HG03064 (cell line): ENCODE measurements at regions not wholly inside any gene's neighbourhood (a gene's known extent, or its start where the extent isn't known, plus 50 kb on each side); places are given as distances from the start of the nearest gene placed in this dataset.

Source experiments
- ATAC-seq: cut with Tn5 transposase; IDR thresholded peaks from one replicate; pipeline ENCODE4 v1.9.1; 2021; ENCODE audit warnings: low read depth; ENCODE audit not compliant: unreplicated experiment

DNA sequence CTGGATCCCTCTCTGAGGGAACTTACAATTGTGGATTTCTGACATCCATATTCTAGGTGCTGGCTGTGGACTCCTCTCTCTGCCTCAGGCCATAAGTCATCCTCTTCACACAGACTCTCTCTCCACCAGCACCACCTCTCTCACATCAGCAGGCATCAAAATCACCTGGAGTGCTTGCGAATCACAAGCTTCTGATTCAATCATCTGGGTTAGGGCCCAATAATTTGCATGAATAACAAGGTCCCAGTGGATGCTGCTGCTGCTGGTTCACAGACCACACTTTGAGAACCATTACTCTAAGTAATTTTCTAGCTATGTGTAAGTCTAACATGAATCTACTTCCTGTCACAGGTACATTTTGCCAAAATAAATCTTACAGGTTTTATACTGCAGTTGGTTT is 214.9 kb downstream of the DSEL start:
- ATAC-seq, result no peak

DNA sequence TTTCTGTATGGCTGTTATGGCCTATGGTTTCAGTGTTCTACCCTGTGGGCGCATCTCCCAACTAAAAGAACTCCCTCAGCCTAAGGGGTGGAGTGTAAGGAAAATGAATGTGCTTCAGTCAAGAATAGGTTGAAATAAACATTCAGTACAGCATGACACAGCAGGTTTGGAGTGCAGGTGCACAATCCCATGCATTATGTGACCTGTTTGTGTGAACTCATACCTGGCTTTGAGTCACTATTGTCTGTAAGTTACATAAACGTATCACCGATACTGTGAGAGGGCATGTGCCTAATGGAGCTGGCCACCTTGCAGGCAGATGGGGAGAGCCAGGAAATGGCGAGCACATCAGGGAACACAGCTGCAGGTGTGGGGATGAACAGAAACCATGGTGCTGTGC is 216.0 kb downstream of the DSEL start:
- ATAC-seq, result no peak

DNA sequence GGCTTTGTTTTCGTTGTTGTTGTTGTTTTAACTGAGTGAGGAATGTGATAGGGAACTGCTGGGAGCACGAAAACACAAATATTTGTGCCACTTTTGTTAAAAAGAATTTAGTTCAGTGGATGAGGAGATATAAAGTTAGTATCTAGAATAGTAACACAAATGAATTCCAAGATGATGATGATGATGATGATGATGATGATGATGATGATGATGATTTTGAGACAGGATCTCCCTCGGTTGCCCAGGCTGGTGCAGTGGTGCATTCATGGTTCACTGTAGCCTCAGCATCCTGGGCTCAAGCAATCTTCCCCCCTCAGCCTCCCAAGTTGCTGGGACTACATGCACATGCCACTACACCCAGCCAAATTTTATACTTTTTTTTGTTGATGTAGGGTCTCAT is 223.7 kb downstream of the DSEL start:
- no peak for ATAC-seq

DNA sequence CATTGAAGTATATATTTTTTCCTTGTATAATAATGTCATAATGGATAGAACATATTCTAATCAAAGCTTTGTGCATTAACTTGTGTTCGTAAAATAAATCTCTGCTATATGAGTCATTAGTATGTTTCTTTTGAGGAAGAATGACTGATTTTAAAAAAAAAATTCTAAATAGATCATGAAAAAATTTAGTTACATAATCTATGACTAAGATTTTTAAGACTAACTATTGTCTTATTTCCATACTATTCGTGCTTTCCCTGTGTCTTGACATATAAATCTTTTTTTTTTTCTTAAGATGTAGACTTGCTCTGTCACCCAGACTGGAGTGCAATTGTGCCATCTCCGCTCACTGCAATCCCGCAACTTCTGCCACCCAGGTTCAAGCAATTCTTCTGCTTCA is 226.1 kb downstream of the DSEL start:
- no peak for ATAC-seq

DNA sequence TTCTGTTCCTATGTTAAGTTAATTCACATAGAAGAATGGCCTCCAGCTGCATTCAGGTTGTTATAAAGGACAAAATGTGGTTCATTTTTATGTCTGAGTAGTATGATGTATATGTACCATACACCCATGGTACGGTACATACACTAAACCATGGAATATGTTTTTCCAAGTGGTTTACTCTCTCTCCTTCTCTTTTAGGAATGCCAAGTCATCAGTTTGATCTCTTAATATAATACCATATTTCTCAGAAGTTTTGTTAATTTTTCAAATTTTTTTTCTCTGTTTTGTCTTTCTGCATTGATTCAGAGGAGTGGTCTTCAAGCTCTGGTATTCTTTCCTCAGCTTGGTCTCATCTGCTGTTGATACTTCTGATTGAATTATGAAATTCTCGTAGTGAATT is 230.9 kb downstream of the DSEL start:
- no peak for ATAC-seq

DNA sequence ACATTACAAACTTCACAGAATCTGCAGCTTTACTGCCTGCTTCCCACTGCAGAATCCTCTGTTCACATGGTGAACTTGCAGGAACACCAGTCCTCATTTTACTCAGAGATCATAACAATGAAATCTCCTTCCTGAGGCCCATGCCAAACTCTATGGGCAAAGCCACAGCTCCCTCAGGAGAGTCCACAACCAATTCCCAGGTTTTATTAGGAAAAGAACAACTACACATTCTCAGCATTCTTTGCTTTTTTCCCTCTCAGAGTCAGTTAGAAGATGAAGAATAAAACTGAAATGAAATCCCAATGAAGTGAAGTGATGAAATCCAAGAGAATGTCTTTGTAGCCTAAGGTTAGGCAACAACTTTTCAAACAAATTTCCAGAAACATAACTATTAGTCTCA is 233.7 kb downstream of the DSEL start:
- ATAC-seq, result no peak

DNA sequence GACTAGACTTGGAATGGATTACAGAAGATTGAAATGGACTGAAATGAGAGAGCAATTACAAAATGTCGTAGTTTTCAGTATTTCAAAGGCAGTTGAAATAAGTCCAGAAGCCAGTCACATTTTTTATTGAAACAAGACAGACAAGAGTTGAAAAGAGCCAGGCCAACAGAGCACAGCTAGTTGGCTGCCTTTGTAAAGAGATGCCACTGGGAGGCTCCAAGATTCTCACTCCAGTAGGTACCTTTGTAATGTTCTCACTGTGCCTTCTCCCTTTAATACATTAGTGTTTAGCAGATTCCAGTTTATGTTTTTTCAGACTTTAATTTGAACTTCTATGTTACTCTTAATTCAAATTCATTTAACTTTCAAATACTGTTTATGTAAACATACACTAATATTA is 234.8 kb downstream of the DSEL start:
- ATAC-seq, result no peak

DNA sequence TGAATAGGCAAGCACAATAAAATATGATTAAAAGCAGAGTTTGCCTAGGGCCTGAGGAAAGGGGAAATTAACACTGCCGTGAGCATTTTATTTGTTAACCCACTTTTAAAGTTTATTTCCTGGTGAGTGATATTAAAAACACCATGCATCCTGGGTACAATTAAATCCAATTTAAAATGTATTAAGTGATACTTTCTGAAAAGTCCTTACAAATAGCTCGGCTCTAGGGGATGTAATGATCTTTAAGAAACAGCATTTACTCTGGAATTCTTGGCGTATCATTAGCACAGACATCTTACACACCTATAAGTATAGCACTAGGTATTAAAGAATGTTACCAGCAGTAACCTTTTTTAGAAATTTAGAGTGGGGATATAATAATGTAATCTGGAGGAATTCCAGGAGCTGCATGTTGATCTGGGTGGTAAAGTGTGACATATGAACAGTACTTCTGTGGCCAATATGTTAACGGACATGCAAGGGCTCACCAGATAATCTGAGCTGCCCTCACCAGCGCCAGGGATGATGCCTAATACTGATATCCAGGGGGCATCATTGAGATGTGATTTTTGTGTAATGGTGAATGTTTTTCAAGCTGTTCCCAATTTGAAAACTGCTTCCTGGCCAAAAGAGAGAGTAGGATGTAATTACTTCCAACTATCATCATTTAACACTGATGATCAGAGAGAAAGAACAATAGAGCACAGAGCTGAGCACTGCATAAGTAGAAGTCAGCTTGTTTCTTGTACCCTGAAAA is 235.9 kb downstream of the DSEL start:
- no peak for ATAC-seq

DNA sequence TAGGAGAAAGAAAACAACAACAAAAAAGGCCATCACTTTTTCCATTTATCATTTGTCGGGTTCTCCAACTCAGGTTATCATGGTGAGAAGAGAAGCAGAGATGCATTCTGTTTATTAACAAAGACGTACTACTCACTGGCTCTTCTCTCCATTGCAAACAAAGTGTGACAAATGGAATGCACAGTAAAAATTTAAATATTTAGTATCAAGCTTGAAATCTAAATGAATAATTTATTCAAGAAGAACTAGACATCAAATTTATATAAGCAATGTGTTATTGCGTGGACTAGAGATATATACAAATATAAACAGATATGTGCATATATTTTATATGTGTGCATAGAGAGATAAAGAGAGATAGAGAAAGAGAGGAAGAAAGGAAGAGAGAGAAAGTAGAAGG is 236.5 kb downstream of the DSEL start:
- ATAC-seq, result no peak

DNA sequence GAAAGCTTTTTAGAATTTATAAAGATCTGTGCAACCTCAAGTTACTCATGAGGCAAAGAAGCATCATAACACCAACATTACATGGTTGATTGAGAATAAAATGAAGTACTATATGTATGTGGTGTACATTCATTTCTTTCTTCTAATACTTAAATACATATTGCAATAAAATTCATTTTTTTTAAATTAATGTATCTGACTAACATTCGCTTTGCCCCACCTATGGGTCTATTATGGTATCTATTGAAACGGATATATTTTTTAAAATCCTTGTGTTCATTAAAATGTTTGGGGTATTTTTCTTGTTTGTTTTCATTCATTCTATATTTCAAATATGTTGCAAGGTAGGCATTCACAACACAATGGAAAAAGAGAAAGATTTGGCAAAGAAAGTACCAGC is 237.5 kb downstream of the DSEL start:
- no peak for ATAC-seq

DNA sequence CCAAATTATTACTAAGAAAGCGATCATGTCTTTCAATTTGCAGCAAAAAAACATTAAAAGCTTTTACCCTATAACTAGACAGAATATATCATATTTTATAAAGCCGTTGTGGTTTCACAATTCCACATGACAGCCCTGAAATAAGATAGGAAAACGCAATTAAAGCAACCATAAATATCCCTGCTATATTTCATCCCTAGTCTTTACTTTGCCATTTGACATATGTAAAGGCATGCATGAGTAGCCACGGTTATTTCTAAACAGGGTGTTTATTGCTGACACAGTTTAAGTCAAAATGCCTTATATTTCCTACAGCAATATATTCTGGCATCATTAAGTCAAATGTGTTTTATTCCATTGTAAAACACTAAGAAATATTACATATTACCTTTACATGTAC is 239.9 kb downstream of the DSEL start:
- ATAC-seq, result no peak

DNA sequence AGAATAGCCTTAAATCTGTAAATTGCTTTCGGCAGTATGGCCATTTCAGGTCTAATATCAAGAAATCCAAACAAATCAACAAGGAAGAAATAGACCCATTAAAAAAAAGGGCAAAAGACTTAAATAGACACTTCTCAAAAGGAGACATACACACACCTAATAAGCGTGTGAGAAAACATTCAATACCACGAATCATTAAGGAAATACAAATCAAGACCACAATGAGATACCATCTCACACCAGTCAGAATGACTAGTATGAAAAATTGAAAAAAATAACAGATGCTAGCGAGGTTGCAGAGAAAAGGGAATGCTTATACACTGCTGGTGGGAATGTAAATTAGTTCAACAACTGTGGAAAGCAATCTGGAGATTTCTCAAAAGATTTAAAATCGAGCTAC is 243.2 kb downstream of the DSEL start:
- ATAC-seq, result no peak

DNA sequence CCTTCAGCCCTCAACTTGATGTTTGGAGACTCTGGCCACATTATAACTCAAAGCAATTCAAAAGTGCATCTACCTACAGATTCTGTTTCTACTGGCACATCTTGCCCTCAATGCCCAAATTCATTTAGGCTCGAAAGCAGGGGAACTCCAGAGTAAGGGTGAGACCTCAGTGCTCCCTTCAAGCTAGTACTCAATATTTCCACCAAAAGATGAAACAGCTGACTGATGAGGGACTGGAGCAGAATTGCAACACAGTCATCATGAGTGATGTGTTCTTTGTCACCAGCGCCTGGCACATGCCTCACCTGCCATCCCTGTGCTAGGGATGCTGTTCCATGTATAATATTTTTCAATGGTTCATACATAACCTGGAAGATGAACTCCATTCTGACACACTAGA is 247.3 kb downstream of the DSEL start:
- no peak for ATAC-seq

DNA sequence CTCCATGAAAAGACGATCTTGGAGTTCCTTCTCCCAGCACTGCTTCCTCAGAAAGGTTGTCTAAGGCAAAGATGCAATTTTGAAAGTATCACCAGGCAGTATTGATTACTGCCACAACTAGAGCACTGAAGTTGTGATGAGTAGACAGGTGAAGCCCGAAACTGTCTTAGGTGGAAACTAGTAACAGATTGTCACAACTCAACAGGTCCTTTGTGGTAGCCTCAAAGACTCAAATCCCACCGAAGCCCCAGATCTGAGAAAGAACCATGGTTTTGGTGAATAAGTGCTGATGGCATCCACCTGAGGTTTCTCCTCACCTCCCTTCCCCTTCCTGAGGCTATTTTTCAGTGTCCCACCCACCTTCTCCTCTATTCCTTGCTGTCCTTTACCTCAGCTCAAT is 248.0 kb downstream of the DSEL start:
- no peak for ATAC-seq

DNA sequence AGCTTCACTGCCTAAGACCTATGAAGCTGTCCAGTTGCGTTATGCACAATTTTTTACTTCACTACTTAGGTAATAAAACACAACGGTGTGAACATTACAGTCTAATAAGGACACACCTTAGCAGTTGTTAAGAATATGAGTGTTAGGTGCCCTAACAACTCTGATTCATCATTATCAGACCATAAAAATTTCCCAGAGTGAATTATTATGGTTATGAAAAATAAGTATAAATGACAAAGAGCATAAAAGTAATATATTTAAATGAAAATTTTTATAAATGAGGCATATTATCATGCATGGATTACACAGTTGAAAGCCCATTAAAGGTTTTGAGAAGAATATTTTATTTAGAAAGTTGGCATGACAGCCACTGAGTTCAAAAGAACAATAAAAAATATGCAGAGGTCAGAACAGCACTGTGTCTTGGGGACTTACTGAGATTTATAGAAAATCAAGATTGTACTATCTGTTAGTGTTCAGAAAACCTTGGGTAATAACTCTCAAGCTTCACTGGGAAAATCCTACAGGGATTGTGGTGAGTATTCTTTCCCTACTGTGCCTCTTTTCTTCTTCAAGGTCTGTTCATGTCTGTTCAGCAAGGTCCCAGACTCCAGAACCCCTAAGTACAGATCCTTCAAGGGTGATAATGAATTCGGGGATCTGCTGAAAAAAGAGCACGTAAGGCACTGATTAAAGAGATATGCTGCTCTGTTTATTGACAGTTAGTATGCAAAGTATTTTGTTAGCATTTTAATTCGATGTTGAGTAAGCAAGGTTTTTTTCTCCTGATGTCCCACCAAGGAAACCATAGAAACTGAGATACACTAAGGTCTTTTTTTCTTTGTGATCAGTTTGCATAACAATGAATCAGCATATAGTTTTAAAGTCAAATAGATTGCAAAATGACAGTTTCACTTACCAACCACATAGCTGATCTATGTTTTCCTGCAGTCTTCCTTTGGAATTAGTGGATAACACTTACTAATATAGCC is 250.0 kb downstream of the DSEL start:
- ATAC-seq, result no peak

DNA sequence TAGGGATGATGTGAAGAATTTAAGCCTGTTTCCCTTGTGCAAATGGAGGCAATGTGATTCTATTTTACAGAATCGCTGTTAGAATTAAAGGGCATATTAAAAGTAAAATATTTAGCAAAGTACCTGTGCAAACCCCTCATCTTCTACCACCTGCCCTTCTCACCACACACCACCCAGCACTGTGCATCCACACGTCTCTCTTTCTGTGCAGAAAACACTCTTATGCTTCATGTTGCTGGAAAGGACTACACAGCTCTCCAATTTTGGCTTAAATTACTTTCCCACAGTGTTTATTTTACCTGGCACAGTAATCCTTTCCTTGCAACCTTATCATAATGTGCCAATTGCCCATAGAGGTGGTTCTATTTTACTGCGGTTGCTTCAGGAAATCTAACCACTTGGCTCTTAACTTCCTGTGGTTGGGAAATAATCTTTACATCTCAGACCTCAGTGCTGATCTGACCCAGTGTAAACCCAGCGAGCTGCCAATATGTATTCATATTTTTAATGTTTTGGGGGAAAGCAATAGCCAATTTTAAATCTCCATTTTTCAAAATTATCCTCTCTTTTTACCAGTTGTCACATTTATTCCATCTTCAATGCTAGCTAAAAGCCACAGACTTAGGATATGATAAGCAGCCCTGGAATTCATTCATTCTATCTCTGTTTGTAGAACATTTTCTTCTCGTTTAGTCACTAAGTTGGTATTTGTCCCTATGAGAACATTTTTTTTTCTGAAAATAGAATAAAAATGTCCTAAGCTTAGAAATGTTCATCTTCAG is 250.9 kb downstream of the DSEL start:
- ATAC-seq, result no peak

DNA sequence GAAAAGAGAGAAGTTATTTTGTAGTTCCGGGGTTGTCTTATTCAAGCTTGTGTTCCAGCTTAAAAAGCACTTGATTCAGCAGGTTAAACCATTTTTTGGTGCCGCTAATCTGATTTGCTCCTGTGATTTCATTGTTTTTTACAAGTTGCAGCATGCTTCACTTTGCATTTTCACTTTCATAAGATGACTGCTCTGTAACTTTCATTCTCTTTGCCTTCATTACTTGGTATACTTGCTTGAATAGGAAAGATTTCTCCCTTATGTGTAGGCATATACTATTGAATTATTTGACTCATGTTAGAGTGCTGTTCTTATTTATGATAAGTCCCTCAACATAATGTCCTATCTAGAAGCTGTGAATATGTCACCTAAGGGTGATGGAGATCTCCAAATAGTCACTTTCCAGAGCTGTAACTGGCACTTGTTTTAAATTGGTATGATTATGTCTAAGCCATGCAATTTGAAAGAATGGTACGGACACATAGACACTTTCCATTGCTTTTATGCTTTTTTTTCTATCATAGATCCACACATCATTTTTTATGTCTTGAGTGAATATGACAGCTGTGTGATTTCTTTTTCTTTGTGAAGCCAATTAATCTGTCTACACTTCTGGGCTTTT is 254.5 kb downstream of the DSEL start:
- ATAC-seq, result no peak

DNA sequence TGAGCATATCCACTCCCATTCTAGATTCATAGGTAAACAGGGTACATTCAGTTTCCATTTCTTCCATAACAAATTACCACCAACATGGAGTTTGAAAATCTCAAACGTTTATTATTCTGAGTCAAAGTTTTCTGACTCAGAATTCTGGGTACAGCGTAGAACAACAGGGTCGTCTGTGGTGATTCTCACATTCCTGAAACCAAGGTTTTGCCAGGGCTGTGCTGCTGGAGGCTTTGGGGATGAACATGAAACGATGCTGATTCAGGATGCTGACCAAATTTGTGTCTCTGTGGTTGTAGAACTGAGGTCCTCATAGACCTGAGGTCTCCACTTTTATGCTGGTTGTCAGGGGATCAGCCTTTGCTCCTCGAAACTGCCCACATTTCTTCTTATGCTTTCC is 255.7 kb downstream of the DSEL start:
- ATAC-seq, result no peak

DNA sequence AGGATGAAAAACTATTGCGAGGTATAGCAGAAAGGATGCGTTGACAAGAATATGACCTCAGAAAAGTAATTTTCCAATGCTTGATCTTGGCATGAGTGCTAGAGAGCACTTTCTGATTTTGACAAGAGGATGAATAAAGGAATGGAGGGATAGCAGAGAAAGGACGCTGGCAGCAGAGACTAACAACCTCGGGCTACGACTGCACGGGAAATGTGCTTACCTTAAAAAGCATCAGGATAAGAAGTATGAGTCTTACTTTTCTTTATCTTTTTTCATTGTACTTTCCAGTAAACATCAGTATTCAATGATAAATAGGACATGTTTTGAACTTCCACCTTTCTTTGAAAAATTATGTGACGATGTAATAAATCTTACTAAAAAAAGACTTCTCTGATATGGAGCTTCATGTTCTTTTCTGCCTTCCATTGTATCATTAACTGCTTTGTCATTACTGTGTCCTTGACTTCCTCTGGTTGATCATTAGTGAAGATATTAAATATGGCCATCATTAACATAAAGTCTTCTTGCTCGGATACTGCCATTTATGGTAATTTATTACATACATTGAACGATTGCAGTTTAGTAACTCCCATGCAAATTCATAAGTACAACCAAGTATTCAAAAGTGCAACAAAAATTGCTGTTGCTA is 265.6 kb downstream of the DSEL start:
- no peak for ATAC-seq
